Right atrium auricular region (tissue), 2 donors: ENCODE measurements at regions not wholly inside any gene's neighbourhood (a gene's known extent, or its start where the extent isn't known, plus 50 kb on each side); places are given as distances from the start of the nearest gene placed in this dataset.

Experiments
- DNase-seq: peaks from one replicate; pipeline ENCODE4 v3.0.0-alpha.2; 2019; ENCODE audit warnings: low spot score
- H3K27ac ChIP-seq, 2 donors: fragments of 200-600 bp; sonication (generic); 1 replicate in 1 of 2; 2 replicates in 1 of 2; pipeline ENCODE4 v1.5.1; 2016 to 2019
- H3K27me3 ChIP-seq, 2 donors: fragments of 200-600 bp; sonication (generic); one replicate each; pipeline versions ENCODE4 v1.5.1 to v1.6.0; 2017 to 2019
- H3K36me3 ChIP-seq: fragments of 200-600 bp; sonication (generic); one replicate; pipeline ENCODE4 v1.5.1; 2016
- H3K4me1 ChIP-seq, 2 donors: fragments of 200-600 bp; sonication (generic); one replicate each; pipeline versions ENCODE4 v1.5.1 to v1.6.0; 2017 to 2019
- H3K4me3 ChIP-seq, 2 donors: fragments of 200-600 bp; sonication (generic); 1 replicate in 1 of 2; 2 replicates in 1 of 2; pipeline ENCODE4 v1.5.1; 2017 to 2019; ENCODE audit warnings: mild to moderate bottlenecking in 1 of 2, moderate library complexity in 1 of 2
- H3K9me3 ChIP-seq, 2 donors: fragments of 200-600 bp; sonication (generic); one replicate each; pipeline ENCODE4 v1.5.1; 2019
- CTCF ChIP-seq, 2 donors: fragments of 200-600 bp; sonication (generic); IDR thresholded peaks; one replicate each; pipeline ENCODE4 v1.5.1; 2019; ENCODE audit warnings: antibody characterized with exemption in 2 of 2

GRCh38 chr1:59138402-59138801, 158.5 kb upstream of the FGGY start:
- no peaks in the 10 kb centered on the region for H3K27me3 ChIP-seq
- H3K36me3 ChIP-seq, result no peaks in the 10 kb centered on the region
- peak overlapping the region; percentile 38 to 56 for H3K27ac ChIP-seq
- TF ChIP-seq CTCF (IDR thresholded peaks at IDR 0.05), result no peak
- H3K4me1 ChIP-seq, result peaks cover 0 to 60% of the 10 kb centered on the region in 2 donors
- no peaks in the 10 kb centered on the region for H3K9me3 ChIP-seq
- no peak overlapping the region for H3K4me3 ChIP-seq
- no peak for DNase-seq

GRCh38 chr1:59139396-59139795, 157.5 kb upstream of the FGGY start:
- peak overlapping the region; percentile 38 to 56 for H3K27ac ChIP-seq

GRCh38 chr1:59141267-59141863, 155.5 kb upstream of the FGGY start:
- H3K4me1 ChIP-seq, result peaks cover 0 to 67% of the 10 kb centered on the region in 2 donors
- peak overlapping the region; percentile 38 to 56 for H3K27ac ChIP-seq
- DNase-seq, result no peak
- H3K4me3 ChIP-seq, result no peak overlapping the region
- H3K9me3 ChIP-seq, result no peaks in the 10 kb centered on the region
- no peaks in the 10 kb centered on the region for H3K27me3 ChIP-seq
- TF ChIP-seq CTCF (IDR thresholded peaks at IDR 0.05), result peak in 1 of 2 donors; percentile 31
- no peaks in the 10 kb centered on the region for H3K36me3 ChIP-seq

More at GRCh38 chr1:59139396-59139795, 157.5 kb upstream of the FGGY start:
- no peak for DNase-seq
- TF ChIP-seq CTCF (IDR thresholded peaks at IDR 0.05), result no peak
- no peaks in the 10 kb centered on the region for H3K27me3 ChIP-seq
- H3K9me3 ChIP-seq, result no peaks in the 10 kb centered on the region
- no peaks in the 10 kb centered on the region for H3K36me3 ChIP-seq
- no peak overlapping the region for H3K4me3 ChIP-seq
- peaks cover 0 to 67% of the 10 kb centered on the region in 2 donors for H3K4me1 ChIP-seq

- no peak for TF ChIP-seq CTCF (IDR thresholded peaks at IDR 0.05)
- Histone ChIP-seq H3K36me3 (no peaks in the 10 kb centered on the region), H3K27ac (peak overlapping the region in 1 of 2 donors; percentile 30), H3K27me3 (no peaks in the 10 kb centered on the region), H3K4me1 (peaks cover 0 to 65% of the 10 kb centered on the region in 2 donors), H3K4me3 (no peak overlapping the region), H3K9me3 (no peaks in the 10 kb centered on the region)
- DNase-seq, result no peak
Observed at GRCh38 chr1:59142311-59143132, 154.4 kb upstream of the FGGY start.

GRCh38 chr1:59143133-59143487, 153.8 kb upstream of the FGGY start:
- Histone ChIP-seq H3K36me3 (no peaks in the 10 kb centered on the region), H3K27ac (no peak overlapping the region), H3K4me1 (peaks cover 0 to 59% of the 10 kb centered on the region in 2 donors), H3K27me3 (no peaks in the 10 kb centered on the region), H3K9me3 (no peaks in the 10 kb centered on the region), H3K4me3 (no peak overlapping the region)
- TF ChIP-seq CTCF (IDR thresholded peaks at IDR 0.05), result no peak
- no peak for DNase-seq
